Smooth muscle cell (in vitro differentiated cells): ENCODE measurements at regions not wholly inside any gene's neighbourhood (a gene's known extent, or its start where the extent isn't known, plus 50 kb on each side); places are given as distances from the start of the nearest gene placed in this dataset.

Experiments used
- DNase-seq: peaks from one replicate; lab custom pipeline; 2025; ENCODE audit not compliant: unreplicated experiment; lab: John Stamatoyannopoulos, UW
- H2AFZ ChIP-seq: fragments of 200-600 bp; sonication (generic); 2 replicates; pipeline ENCODE4 v1.6.0; 2016; ENCODE audit warnings: antibody characterized with exemption, low read depth, mild to moderate bottlenecking
- H3F3A ChIP-seq: fragments of 200-600 bp; sonication (generic); 2 replicates; pipeline ENCODE4 v1.6.0; 2017; ENCODE audit warnings: antibody characterized with exemption, low read depth
- H3K27ac ChIP-seq: fragments of 200-600 bp; sonication (generic); 2 replicates; pipeline ENCODE4 v1.5.1; 2016; ENCODE audit warnings: low read depth, mild to moderate bottlenecking
- H3K27me3 ChIP-seq: fragments of 200-600 bp; sonication (generic); 2 replicates; pipeline ENCODE4 v1.6.1; 2016; ENCODE audit warnings: low read depth, mild to moderate bottlenecking
- H3K36me3 ChIP-seq: fragments of 200-600 bp; sonication (generic); 2 replicates; pipeline ENCODE4 v1.5.1; 2016; ENCODE audit warnings: low read depth
- H3K4me1 ChIP-seq: fragments of 200-600 bp; sonication (generic); 2 replicates; pipeline ENCODE4 v1.5.1; 2016; ENCODE audit warnings: low read depth
- H3K4me2 ChIP-seq: fragments of 200-600 bp; sonication (generic); 2 replicates; pipeline ENCODE4 v1.6.0; 2016; ENCODE audit warnings: mild to moderate bottlenecking
- H3K4me3 ChIP-seq: fragments of 200-600 bp; sonication (generic); 2 replicates; pipeline ENCODE4 v1.5.1; 2016; ENCODE audit warnings: mild to moderate bottlenecking
- H3K79me2 ChIP-seq: fragments of 200-600 bp; sonication (generic); 2 replicates; pipeline ENCODE4 v1.6.0; 2016; ENCODE audit warnings: low read depth, mild to moderate bottlenecking
- H3K9ac ChIP-seq: fragments of 200-600 bp; sonication (generic); 2 replicates; pipeline ENCODE4 v1.6.0; 2016; ENCODE audit warnings: low read depth
- H3K9me3 ChIP-seq: fragments of 200-600 bp; sonication (generic); replicated peaks from 2 replicates; pipeline ENCODE4 v1.5.1; 2016; ENCODE audit warnings: low read depth
- H4K20me1 ChIP-seq: fragments of 200-600 bp; sonication (generic); 2 replicates; pipeline ENCODE4 v1.6.0; 2016; ENCODE audit warnings: low read depth
- CTCF ChIP-seq: fragments of 200-600 bp; sonication (generic); IDR thresholded peaks from 2 replicates; pipeline ENCODE4 v1.5.1; 2017; ENCODE audit warnings: borderline replicate concordance, mild to moderate bottlenecking, antibody characterized with exemption; ENCODE audit not compliant: insufficient read depth, poor library complexity, severe bottlenecking
- WGBS: methylation state at CpG from one replicate; pipeline ENCODE4 v1.1.7; 2016; ENCODE audit warnings: low lambda C conversion rate; 5-methylcytosine and 5-hydroxymethylcytosine counted together

DNA sequence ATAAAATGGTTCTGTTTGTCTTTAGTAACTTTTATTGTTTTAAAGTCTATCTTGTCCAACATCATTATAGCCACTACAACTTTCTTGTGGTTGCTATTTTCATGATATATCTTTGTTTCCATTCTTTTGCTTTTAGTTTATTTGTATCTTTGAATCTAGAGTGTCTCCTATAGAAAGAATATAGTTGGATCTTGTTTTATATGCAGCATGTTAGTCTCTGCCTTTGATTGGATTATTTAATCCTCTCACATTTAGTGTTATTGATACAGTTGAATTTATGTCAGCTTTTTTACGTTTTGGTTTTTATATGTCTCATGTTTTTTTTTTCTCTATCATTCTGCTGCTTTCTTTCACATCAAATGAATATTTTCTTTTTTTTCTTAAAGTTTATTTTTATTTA lies 98.1 kb downstream of the VSIG4 start:
- Histone ChIP-seq H3K4me1 (no peaks in the 10 kb centered on the region), H3K9ac (no peak overlapping the region), H3F3A (no peaks in the 10 kb centered on the region), H3K79me2 (no peaks in the 10 kb centered on the region), H2AFZ (no peak overlapping the region), H3K36me3 (no peaks in the 10 kb centered on the region), H3K9me3 (no peaks in the 10 kb centered on the region), H3K27me3 (no peaks in the 10 kb centered on the region), H3K27ac (no peak overlapping the region), H3K4me2 (no peak overlapping the region), H4K20me1 (no peaks in the 10 kb centered on the region), H3K4me3 (no peak overlapping the region)
- WGBS, result 35% methylated on average over 1 of the region's 1 CpG
- no peak for DNase-seq
- TF ChIP-seq CTCF, result no peak

GRCh38 chrX:65933085-65933589 lies 106.7 kb downstream of the VSIG4 start:
- Histone ChIP-seq H3K79me2 (no peaks in the 10 kb centered on the region), H3F3A (no peaks in the 10 kb centered on the region), H3K9me3 (no peaks in the 10 kb centered on the region), H3K4me1 (no peaks in the 10 kb centered on the region), H3K36me3 (no peaks in the 10 kb centered on the region), H4K20me1 (no peaks in the 10 kb centered on the region), H3K27me3 (no peaks in the 10 kb centered on the region), H3K4me2 (no peak overlapping the region), H3K27ac (peak overlapping the region; percentile 66), H3K4me3 (no peak overlapping the region), H2AFZ (no peak overlapping the region), H3K9ac (no peak overlapping the region)
- DNase-seq, result no peak
- TF ChIP-seq CTCF, result no peak
- WGBS, result 83% methylated on average over 2 of the region's 2 CpGs

DNA sequence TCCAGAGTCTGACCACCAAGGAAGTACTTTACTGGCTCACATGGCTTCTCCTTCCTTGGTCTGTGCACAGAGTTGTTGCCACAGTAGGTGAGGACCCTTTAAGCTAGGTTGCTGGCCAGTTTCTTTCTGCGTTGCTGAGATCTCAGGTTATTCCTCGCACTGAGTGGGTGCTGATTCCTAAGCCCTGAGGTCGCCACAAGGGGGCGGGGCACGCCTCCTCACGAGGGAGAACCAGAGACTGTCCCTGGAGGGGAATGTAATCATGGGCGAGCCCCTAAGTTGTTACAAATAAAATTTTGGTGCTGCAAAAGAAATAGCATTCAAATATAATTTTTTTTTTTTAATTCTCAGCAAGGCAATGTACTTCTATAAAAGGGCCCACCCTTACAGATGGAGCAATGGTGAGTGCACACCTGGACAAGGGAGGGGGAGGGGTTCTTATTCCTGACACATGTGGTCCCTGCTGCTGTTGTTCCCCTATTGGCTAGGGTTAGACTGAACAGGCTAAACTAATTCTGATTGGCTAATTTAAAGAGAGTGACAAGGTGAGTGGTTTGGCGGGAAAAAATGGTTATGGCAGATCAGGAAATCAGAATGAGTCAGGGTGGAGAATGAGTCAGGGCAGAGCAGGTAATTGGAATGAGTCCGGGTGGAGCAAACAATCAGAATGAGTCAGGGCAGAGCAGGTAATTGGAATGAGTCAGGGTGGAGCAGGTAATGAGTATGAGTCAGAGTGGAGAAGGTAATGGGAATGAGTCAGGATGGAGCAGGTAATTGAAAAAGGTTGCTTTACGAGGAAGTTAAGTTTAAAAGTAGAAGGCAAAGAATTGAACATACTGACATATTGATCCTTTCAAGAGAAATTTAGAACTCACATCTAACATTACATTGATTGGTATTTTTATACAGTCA lies 107.5 kb downstream of the VSIG4 start:
- no peak for DNase-seq
- H3K27me3 ChIP-seq, result no peaks in the 10 kb centered on the region

More for the DNA sequence above, 107.5 kb downstream of the VSIG4 start:
- H3K79me2 ChIP-seq, result no peaks in the 10 kb centered on the region
- H3K27ac ChIP-seq, result peak overlapping the region; percentile 66
- TF ChIP-seq CTCF, result peak; percentile 9
- H3K36me3 ChIP-seq, result no peaks in the 10 kb centered on the region
- H2AFZ ChIP-seq, result no peak overlapping the region
- H3K4me1 ChIP-seq, result no peaks in the 10 kb centered on the region
- H3K9ac ChIP-seq, result no peak overlapping the region
- no peak overlapping the region for H3K4me2 ChIP-seq
- H3F3A ChIP-seq, result no peaks in the 10 kb centered on the region
- no peak overlapping the region for H3K4me3 ChIP-seq
- H3K9me3 ChIP-seq, result no peaks in the 10 kb centered on the region
- WGBS, result 68% methylated on average over 10 of the region's 10 CpGs
- no peaks in the 10 kb centered on the region for H4K20me1 ChIP-seq
